ENCODE measurements at regions not wholly inside any gene's neighbourhood (a gene's known extent, or its start where the extent isn't known, plus 50 kb on each side); places are given as distances from the start of the nearest gene placed in this dataset.

DNA sequence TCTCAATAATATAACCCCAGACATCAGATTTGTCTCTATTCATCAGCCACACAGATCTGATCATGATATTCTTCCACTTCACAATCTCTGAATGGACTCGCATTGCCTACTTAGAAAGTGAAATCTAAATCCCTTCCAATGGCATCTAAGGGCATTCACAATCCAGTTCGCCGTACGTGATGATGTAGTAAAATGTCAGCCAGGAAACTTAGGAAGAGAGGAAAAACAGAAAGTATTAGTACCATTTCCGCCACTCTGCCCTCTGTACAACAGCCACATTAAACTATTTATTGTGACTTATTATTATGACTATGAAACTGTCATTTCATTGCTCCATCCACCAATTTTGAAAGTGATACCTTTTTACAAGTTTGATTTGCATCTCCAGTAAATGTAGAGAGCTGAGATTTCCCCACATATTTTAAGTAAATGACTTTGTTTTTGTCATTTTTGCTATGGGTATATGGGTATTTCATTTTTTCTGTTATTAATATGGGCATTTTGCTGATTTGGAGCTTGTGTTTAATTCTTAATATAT, 69.4 kb upstream of the SMIM36 start:
- TF ChIP-seq CTCF (IDR thresholded peaks at IDR 0.05): no peak
- no peak for TF ChIP-seq POLR2A (IDR thresholded peaks at IDR 0.05)
